ENCODE measurements at regions not wholly inside any gene's neighbourhood (a gene's known extent, or its start where the extent isn't known, plus 50 kb on each side); places are given as distances from the start of the nearest gene placed in this dataset.
A peak's percentile ranks its signal among the peaks of the same experiment; 100 is the strongest.

GRCh38 chr12:123076604-123077297 is 74.1 kb downstream of the PITPNM2 start:
- no peak overlapping the region for H3K4me3 ChIP-seq (ENCODE audit: low read depth in 1 of 2, low read length in 2 of 2)
- H3K4me1 ChIP-seq (ENCODE audit: control insufficient read depth in 1 of 2, insufficient read depth in 2 of 2, low read length in 2 of 2), result peaks cover 7 to 45% of the 10 kb centered on the region in 2 donors
- no peaks in the 10 kb centered on the region for H3K36me3 ChIP-seq (ENCODE audit: control insufficient read depth in 1 of 2, insufficient read depth in 2 of 2, low read length in 2 of 2)
- H3K27ac ChIP-seq (ENCODE audit: low read length), result no peak overlapping the region
- H3K27me3 ChIP-seq (ENCODE audit: low read depth, low read length), result no peaks in the 10 kb centered on the region
- H3K9me3 ChIP-seq (ENCODE audit: control insufficient read depth in 1 of 2, low read length in 2 of 2), result no peaks in the 10 kb centered on the region

DNA sequence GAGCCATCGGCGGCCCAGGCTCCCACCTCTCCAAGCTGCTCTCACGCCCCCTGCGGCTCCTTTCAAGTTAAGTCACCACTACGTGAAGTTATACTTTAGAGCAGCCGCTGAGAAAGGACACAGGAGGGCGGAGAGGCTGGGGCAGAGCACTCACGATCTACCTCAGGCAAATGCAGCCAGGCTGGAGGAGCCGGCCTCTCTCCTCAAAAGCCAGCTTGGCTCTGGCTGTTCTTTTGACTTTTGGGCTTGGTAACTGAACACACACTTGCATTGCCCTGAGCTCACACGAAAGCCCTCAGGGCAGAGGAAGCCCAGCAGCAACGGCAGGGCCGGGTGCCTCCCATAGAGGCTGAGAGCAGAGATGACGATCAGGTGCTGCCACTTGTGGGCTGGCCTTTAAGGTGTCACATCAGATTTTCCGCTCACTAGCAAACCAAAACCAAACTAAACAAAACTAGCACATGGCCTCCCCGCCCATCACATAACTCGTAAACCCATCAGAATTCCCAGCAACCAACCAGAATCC is 75.2 kb downstream of the PITPNM2 start:
- H3K27me3 ChIP-seq (ENCODE audit: low read depth, low read length), result no peaks in the 10 kb centered on the region
- peak overlapping the region; percentile 5 for H3K27ac ChIP-seq (ENCODE audit: low read length)
- H3K4me3 ChIP-seq (ENCODE audit: low read depth in 1 of 2, low read length in 2 of 2), result no peak overlapping the region
- H3K9me3 ChIP-seq (ENCODE audit: control insufficient read depth in 1 of 2, low read length in 2 of 2), result no peaks in the 10 kb centered on the region
- H3K4me1 ChIP-seq (ENCODE audit: control insufficient read depth in 1 of 2, insufficient read depth in 2 of 2, low read length in 2 of 2), result peaks cover 7 to 55% of the 10 kb centered on the region in 2 donors
- no peaks in the 10 kb centered on the region for H3K36me3 ChIP-seq (ENCODE audit: control insufficient read depth in 1 of 2, insufficient read depth in 2 of 2, low read length in 2 of 2)

- Histone ChIP-seq H3K36me3 (ENCODE audit: control insufficient read depth in 1 of 2, insufficient read depth in 2 of 2, low read length in 2 of 2) (no peaks in the 10 kb centered on the region), H3K27me3 (ENCODE audit: low read depth, low read length) (no peaks in the 10 kb centered on the region), H3K4me1 (ENCODE audit: control insufficient read depth in 1 of 2, insufficient read depth in 2 of 2, low read length in 2 of 2) (peaks cover 7 to 60% of the 10 kb centered on the region in 2 donors), H3K27ac (ENCODE audit: low read length) (peak overlapping the region; percentile 5), H3K4me3 (ENCODE audit: low read depth in 1 of 2, low read length in 2 of 2) (no peak overlapping the region), H3K9me3 (ENCODE audit: control insufficient read depth in 1 of 2, low read length in 2 of 2) (no peaks in the 10 kb centered on the region)
Observed at GRCh38 chr12:123075087-123075645, 75.7 kb downstream of the PITPNM2 start.

DNA sequence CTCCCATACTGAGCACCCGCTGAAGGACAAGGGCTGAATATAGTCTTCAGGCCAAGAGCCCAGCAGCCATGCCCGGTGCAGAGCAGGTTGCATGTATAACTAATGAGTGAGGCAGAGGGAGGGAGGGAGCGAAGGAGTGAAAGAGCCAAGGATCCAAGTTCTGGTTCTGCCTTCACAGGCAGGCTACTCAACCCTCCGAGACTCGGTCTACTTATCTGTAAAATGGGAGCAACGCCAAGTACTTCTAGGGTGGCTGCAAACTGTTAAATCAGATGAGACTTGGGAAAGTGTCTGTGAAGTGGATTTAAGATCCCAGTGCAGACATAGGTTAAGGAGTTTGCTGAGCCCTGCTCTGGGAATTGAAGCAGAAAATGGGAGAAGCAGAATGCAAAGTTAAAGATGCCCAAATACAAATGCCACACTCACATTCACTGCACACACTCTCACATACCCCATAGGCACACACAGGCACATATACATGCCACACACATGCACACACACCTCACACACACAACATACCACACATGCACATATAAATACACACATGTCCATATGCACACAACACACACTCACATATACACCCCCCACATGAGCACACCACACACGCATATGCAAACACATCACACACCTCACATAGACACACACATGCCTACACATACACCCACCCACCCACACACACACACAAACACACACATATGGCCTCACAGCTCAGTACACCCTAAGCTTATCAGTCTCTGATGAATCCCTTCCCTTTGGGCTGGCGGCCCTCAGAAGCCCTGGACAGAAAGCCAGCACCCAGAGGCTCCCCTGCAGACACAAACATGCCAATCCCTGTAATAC is 76.7 kb downstream of the PITPNM2 start:
- H3K4me1 ChIP-seq (ENCODE audit: control insufficient read depth in 1 of 2, insufficient read depth in 2 of 2, low read length in 2 of 2), result peaks cover 7 to 68% of the 10 kb centered on the region in 2 donors
- no peak overlapping the region for H3K4me3 ChIP-seq (ENCODE audit: low read depth in 1 of 2, low read length in 2 of 2)
- H3K27ac ChIP-seq (ENCODE audit: low read length), result no peak overlapping the region

GRCh38 chr12:123073292-123073691 is 77.6 kb downstream of the PITPNM2 start:
- Histone ChIP-seq H3K9me3 (ENCODE audit: control insufficient read depth in 1 of 2, low read length in 2 of 2) (no peaks in the 10 kb centered on the region), H3K27ac (ENCODE audit: low read length) (no peak overlapping the region), H3K36me3 (ENCODE audit: control insufficient read depth in 1 of 2, insufficient read depth in 2 of 2, low read length in 2 of 2) (no peaks in the 10 kb centered on the region), H3K27me3 (ENCODE audit: low read depth, low read length) (no peaks in the 10 kb centered on the region), H3K4me3 (ENCODE audit: low read depth in 1 of 2, low read length in 2 of 2) (no peak overlapping the region), H3K4me1 (ENCODE audit: control insufficient read depth in 1 of 2, insufficient read depth in 2 of 2, low read length in 2 of 2) (peaks cover 7 to 68% of the 10 kb centered on the region in 2 donors)

More for the DNA sequence above, 76.7 kb downstream of the PITPNM2 start:
- Histone ChIP-seq H3K9me3 (ENCODE audit: control insufficient read depth in 1 of 2, low read length in 2 of 2) (no peaks in the 10 kb centered on the region), H3K27me3 (ENCODE audit: low read depth, low read length) (no peaks in the 10 kb centered on the region), H3K36me3 (ENCODE audit: control insufficient read depth in 1 of 2, insufficient read depth in 2 of 2, low read length in 2 of 2) (no peaks in the 10 kb centered on the region)

DNA sequence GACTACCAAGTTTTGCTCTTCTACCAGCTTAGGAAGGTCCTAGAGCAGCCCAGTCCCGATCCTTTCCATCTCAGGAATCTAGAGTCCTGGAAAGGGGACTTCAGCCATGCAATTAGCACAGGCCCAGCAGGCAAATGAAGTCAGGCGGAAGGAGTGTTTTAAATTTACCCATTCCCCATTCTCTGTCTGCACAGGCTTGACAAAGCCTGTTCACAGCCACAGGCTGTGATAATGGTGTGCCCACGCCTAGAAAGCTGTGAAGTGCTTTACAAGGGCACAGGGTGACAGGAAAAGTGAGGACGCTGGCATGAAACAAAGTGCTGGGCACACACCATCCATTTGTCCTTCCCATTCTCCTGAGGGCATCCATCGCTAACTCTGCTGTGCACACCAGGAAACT is 79.0 kb downstream of the PITPNM2 start:
- H3K4me1 ChIP-seq (ENCODE audit: control insufficient read depth in 1 of 2, insufficient read depth in 2 of 2, low read length in 2 of 2), result peaks cover 7 to 59% of the 10 kb centered on the region in 2 donors
- H3K36me3 ChIP-seq (ENCODE audit: control insufficient read depth in 1 of 2, insufficient read depth in 2 of 2, low read length in 2 of 2), result no peaks in the 10 kb centered on the region
- no peak overlapping the region for H3K27ac ChIP-seq (ENCODE audit: low read length)
- no peaks in the 10 kb centered on the region for H3K27me3 ChIP-seq (ENCODE audit: low read depth, low read length)
- no peak overlapping the region for H3K4me3 ChIP-seq (ENCODE audit: low read depth in 1 of 2, low read length in 2 of 2)
- no peaks in the 10 kb centered on the region for H3K9me3 ChIP-seq (ENCODE audit: control insufficient read depth in 1 of 2, low read length in 2 of 2)

DNA sequence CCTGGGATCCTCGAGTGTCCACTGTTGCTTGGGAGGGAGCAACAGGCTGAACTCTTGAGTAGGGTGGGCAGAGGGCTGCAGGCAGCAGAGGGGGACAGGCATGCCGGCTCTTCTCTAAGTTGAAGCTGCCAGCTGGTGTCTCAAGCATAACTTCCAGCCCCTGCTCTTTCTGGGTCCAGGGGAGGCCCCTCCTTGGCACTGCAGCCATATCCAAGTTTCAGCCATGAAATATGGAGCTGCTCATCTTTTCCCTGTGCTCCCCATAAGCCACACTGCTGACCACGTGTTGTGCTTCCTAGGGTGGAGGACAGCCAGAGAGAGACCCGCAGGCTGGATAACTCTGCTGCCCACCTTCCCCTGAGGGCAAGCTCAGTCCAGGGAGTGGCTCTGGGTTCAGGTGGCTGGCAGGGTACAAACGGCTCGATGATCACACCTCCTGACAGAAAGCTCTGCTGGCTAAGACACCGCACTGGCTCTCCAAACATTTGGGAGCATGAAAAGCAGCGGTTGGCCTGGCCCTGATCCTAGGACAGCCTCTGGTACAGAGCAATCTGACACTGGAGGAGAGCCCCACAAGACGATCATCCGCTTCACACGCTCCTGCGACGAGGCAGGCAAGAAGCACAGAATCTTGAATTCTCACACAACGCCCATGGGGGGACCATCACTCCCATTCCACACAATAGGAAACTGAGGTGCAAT is 79.6 kb downstream of the PITPNM2 start:
- H3K4me3 ChIP-seq (ENCODE audit: low read depth in 1 of 2, low read length in 2 of 2), result no peak overlapping the region
- H3K27ac ChIP-seq (ENCODE audit: low read length), result no peak overlapping the region
- peaks cover 4 to 53% of the 10 kb centered on the region in 2 donors for H3K4me1 ChIP-seq (ENCODE audit: control insufficient read depth in 1 of 2, insufficient read depth in 2 of 2, low read length in 2 of 2)

DNA sequence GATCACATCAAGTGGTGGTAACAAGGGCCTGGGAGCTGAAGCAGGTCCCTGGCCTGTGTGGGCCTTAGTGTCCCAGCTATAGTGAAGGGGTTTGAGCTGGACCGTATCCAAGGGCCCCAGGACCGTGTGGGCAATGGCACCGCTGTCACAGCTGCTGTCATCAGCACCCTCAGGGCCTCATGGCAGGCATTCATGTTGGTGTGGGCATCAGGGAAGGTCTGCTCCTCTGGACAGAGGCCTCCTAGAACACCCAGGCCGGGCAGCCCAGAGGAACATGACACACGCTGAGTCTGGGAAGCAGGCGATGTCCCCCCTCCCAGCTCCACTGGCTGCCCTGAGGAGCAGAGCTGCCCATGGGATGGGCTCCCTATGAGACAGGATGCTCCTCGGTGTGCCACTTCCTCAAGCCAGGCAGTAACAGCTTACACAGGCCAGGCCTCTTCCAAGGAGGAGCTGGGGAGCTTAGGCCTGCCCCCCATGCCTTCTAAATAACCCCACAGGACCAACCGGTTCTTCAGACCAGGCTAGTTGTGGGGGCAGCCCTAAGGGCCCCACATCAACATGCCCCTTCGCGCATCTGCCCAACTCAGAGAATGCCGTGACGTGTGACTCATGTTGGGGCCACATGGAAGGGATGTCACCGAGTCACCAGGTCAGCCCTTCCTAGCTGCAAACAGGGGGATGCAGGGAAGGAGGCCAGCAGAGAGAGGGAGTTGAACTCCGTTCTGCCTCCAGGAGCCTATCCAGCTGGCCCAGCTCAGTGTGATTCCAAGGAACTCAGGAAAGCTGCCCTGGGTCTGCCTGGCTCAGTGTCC is 80.4 kb downstream of the PITPNM2 start:
- Histone ChIP-seq H3K4me1 (ENCODE audit: control insufficient read depth in 1 of 2, insufficient read depth in 2 of 2, low read length in 2 of 2) (peaks cover 3 to 53% of the 10 kb centered on the region in 2 donors), H3K4me3 (ENCODE audit: low read depth in 1 of 2, low read length in 2 of 2) (no peak overlapping the region), H3K27me3 (ENCODE audit: low read depth, low read length) (no peaks in the 10 kb centered on the region), H3K36me3 (ENCODE audit: control insufficient read depth in 1 of 2, insufficient read depth in 2 of 2, low read length in 2 of 2) (no peaks in the 10 kb centered on the region), H3K9me3 (ENCODE audit: control insufficient read depth in 1 of 2, low read length in 2 of 2) (no peaks in the 10 kb centered on the region), H3K27ac (ENCODE audit: low read length) (no peak overlapping the region)

More for the DNA sequence above, 79.6 kb downstream of the PITPNM2 start:
- Histone ChIP-seq H3K27me3 (ENCODE audit: low read depth, low read length) (no peaks in the 10 kb centered on the region), H3K36me3 (ENCODE audit: control insufficient read depth in 1 of 2, insufficient read depth in 2 of 2, low read length in 2 of 2) (no peaks in the 10 kb centered on the region), H3K9me3 (ENCODE audit: control insufficient read depth in 1 of 2, low read length in 2 of 2) (no peaks in the 10 kb centered on the region)

- peaks cover 11 to 53% of the 10 kb centered on the region in 2 donors for H3K4me1 ChIP-seq (ENCODE audit: control insufficient read depth in 1 of 2, insufficient read depth in 2 of 2, low read length in 2 of 2)
- no peak overlapping the region for H3K27ac ChIP-seq (ENCODE audit: low read length)
- no peaks in the 10 kb centered on the region for H3K36me3 ChIP-seq (ENCODE audit: control insufficient read depth in 1 of 2, insufficient read depth in 2 of 2, low read length in 2 of 2)
- H3K4me3 ChIP-seq (ENCODE audit: low read depth in 1 of 2, low read length in 2 of 2), result no peak overlapping the region
- H3K9me3 ChIP-seq (ENCODE audit: control insufficient read depth in 1 of 2, low read length in 2 of 2), result no peaks in the 10 kb centered on the region
- H3K27me3 ChIP-seq (ENCODE audit: low read depth, low read length), result no peaks in the 10 kb centered on the region
Observed at GRCh38 chr12:123069436-123070266, 81.2 kb downstream of the PITPNM2 start.

- Histone ChIP-seq H3K4me1 (ENCODE audit: control insufficient read depth in 1 of 2, insufficient read depth in 2 of 2, low read length in 2 of 2) (peaks cover 28 to 65% of the 10 kb centered on the region in 2 donors), H3K4me3 (ENCODE audit: low read depth in 1 of 2, low read length in 2 of 2) (no peak overlapping the region), H3K27me3 (ENCODE audit: low read depth, low read length) (no peaks in the 10 kb centered on the region), H3K9me3 (ENCODE audit: control insufficient read depth in 1 of 2, low read length in 2 of 2) (no peaks in the 10 kb centered on the region), H3K27ac (ENCODE audit: low read length) (no peak overlapping the region), H3K36me3 (ENCODE audit: control insufficient read depth in 1 of 2, insufficient read depth in 2 of 2, low read length in 2 of 2) (no peaks in the 10 kb centered on the region)
Observed at GRCh38 chr12:123067654-123068053, 83.2 kb downstream of the PITPNM2 start.
